ENCODE measurements at regions not wholly inside any gene's neighbourhood (a gene's known extent, or its start where the extent isn't known, plus 50 kb on each side); places are given as distances from the start of the nearest gene placed in this dataset.

DNA sequence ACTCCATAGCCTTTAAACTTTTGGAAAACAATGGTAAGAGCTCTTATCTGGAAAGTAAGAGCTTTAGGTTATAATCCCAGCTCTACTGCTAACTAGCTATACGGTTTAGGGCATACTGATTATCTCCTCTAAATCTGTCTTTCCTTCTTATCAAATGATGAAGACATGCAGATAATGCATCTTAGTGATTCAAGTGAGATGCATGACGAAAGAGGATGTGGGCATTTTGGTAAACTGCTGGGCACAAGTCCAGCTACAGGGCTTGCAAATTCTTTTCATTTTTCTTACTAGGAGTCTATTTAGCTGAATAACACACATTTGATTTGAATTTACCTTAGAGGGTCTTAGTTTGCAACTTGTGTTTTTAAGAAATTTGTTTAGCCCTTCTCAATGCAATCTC is 1604.8 kb upstream of the ZEB2 start:
- no peak overlapping the region for H3K4me3 ChIP-seq
- TF ChIP-seq POLR2AphosphoS5 (IDR thresholded peaks at IDR 0.05) (no peak), POLR2A (IDR thresholded peaks at IDR 0.05) (no peak)
- TF ChIP-seq, protein P1, sequence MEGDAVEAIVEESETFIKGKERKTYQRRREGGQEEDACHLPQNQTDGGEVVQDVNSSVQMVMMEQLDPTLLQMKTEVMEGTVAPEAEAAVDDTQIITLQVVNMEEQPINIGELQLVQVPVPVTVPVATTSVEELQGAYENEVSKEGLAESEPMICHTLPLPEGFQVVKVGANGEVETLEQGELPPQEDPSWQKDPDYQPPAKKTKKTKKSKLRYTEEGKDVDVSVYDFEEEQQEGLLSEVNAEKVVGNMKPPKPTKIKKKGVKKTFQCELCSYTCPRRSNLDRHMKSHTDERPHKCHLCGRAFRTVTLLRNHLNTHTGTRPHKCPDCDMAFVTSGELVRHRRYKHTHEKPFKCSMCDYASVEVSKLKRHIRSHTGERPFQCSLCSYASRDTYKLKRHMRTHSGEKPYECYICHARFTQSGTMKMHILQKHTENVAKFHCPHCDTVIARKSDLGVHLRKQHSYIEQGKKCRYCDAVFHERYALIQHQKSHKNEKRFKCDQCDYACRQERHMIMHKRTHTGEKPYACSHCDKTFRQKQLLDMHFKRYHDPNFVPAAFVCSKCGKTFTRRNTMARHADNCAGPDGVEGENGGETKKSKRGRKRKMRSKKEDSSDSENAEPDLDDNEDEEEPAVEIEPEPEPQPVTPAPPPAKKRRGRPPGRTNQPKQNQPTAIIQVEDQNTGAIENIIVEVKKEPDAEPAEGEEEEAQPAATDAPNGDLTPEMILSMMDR (IDR thresholded peaks at IDR 0.05): no peak
- H3K27ac ChIP-seq: no peak overlapping the region
- no peaks in the 10 kb centered on the region for H3K4me1 ChIP-seq
- no peaks in the 10 kb centered on the region for H3K36me3 ChIP-seq
- H3K27me3 ChIP-seq: no peaks in the 10 kb centered on the region
- intact Hi-C loops (cut with DNase I; ENCODE audit: low total_unique reads): no loop called here
- no peak for DNase-seq (ENCODE audit: low spot score in 2 of 2)
- H3K9me3 ChIP-seq: no peaks in the 10 kb centered on the region

DNA sequence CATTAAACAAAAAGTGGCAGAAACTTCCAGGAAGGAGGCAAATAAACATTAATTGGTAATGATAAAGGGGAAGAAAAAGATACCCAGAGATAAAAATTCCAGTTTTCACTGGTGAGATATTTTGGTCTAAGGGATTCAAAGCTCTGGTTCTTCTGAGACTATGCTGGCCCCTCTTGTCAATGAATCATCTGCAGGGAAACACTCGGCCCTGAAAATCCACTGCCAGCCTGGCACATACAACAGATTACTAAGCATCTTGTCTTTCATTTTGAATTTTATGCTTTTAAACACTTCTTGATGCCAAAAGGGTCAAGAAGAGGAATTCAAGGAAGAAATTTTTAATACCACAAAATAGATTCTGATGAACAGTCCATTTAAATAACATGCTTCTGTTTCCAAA is 1603.8 kb upstream of the ZEB2 start:
- no peak overlapping the region for H3K4me3 ChIP-seq
- H3K4me1 ChIP-seq: no peaks in the 10 kb centered on the region
- no peaks in the 10 kb centered on the region for H3K36me3 ChIP-seq
- no peaks in the 10 kb centered on the region for H3K27me3 ChIP-seq
- no peak overlapping the region for H3K27ac ChIP-seq
- DNase-seq (ENCODE audit: low spot score in 2 of 2): no peak
- TF ChIP-seq, protein P1 (IDR thresholded peaks at IDR 0.05): no peak
- TF ChIP-seq POLR2A (IDR thresholded peaks at IDR 0.05): no peak
- no peak for TF ChIP-seq POLR2AphosphoS5 (IDR thresholded peaks at IDR 0.05)
- intact Hi-C loops (cut with DNase I; ENCODE audit: low total_unique reads): no loop called here
- no peaks in the 10 kb centered on the region for H3K9me3 ChIP-seq

DNA sequence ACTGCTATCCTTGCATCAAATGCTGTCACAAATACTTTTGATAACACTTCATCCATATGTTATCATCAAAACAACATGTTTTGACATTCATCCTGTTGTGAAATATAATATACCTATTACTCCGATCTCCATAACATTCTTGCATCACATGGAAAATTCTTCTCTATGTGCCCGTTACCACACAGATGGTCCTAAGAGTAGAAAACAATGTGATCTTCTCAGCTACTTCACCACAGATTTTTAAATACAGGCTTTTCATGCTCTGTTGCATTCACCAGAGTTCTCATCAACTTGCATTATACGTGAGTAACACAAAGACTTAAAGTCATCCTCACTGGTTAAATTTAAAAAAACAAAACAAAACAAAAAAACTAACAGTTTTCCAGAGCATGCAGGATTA is 1603.3 kb upstream of the ZEB2 start:
- Histone ChIP-seq H3K36me3 (no peaks in the 10 kb centered on the region), H3K27me3 (no peaks in the 10 kb centered on the region), H3K4me1 (no peaks in the 10 kb centered on the region), H3K9me3 (no peaks in the 10 kb centered on the region), H3K27ac (no peak overlapping the region), H3K4me3 (no peak overlapping the region)
- TF ChIP-seq, protein P1 (IDR thresholded peaks at IDR 0.05): no peak
- TF ChIP-seq POLR2AphosphoS5 (IDR thresholded peaks at IDR 0.05): no peak
- TF ChIP-seq POLR2A (IDR thresholded peaks at IDR 0.05): no peak
- intact Hi-C loops (cut with DNase I; ENCODE audit: low total_unique reads): no loop called here
- DNase-seq (ENCODE audit: low spot score in 2 of 2): no peak

DNA sequence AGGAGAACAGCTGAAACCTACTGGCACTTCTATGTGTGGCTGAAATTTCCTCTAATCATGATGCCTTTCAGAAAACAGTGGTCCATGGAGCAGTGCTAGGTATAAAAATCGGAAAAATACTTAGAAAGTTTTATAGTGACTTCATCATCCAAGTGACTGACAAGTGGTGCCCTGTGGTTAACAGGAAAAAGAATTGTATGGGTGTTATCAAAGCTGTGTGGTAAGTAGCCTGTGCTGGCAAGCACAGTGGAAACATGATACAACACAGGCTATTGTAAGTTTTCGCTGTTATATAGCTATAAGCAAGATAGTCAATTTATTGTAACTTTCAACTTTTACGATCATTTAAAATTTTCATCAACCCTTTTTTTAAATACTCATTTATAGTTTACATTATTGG is 1599.7 kb upstream of the ZEB2 start:
- Histone ChIP-seq H3K27me3 (no peaks in the 10 kb centered on the region), H3K9me3 (no peaks in the 10 kb centered on the region), H3K36me3 (no peaks in the 10 kb centered on the region), H3K4me3 (no peak overlapping the region), H3K27ac (no peak overlapping the region), H3K4me1 (no peaks in the 10 kb centered on the region)
- no peak for DNase-seq (ENCODE audit: low spot score in 2 of 2)
- intact Hi-C loops (cut with DNase I; ENCODE audit: low total_unique reads): no loop called here
- TF ChIP-seq POLR2A (IDR thresholded peaks at IDR 0.05) (no peak), POLR2AphosphoS5 (IDR thresholded peaks at IDR 0.05) (no peak)
- TF ChIP-seq, protein P1 (IDR thresholded peaks at IDR 0.05): no peak

DNA sequence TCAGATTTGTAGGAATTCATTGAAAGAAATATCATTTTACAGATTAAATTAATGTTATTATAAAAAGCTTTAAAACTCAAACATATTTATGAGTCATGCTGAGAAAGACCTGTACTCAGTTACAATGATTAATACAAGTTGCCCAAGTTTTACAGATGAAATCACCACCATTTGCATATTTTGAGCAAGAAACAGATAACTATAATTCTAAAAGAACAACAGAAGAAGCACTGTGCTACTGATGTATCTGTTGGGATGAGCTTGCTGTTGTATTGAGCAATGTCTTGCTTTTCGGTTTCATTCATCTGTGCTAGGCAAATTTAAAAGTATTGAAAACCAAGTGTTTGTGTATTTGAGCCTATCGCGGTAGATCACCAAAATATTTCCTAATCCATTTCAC is 1589.1 kb upstream of the ZEB2 start:
- H3K4me3 ChIP-seq: no peak overlapping the region
- H3K27ac ChIP-seq: no peak overlapping the region
- H3K36me3 ChIP-seq: no peaks in the 10 kb centered on the region
- no peaks in the 10 kb centered on the region for H3K27me3 ChIP-seq
- DNase-seq (ENCODE audit: low spot score in 2 of 2): no peak
- TF ChIP-seq POLR2AphosphoS5 (IDR thresholded peaks at IDR 0.05) (no peak), POLR2A (IDR thresholded peaks at IDR 0.05) (no peak)
- TF ChIP-seq, protein P1 (IDR thresholded peaks at IDR 0.05): no peak
- intact Hi-C loops (cut with DNase I; ENCODE audit: low total_unique reads): no loop called here
- no peaks in the 10 kb centered on the region for H3K9me3 ChIP-seq
- H3K4me1 ChIP-seq: no peaks in the 10 kb centered on the region
